SK-N-SH (cell line): ENCODE measurements at regions not wholly inside any gene's neighbourhood (a gene's known extent, or its start where the extent isn't known, plus 50 kb on each side); places are given as distances from the start of the nearest gene placed in this dataset.
A peak's percentile ranks its signal among the peaks of the same experiment; 100 is the strongest.

ENCODE experiments used
- CTCF ChIA-PET: fragments of 300-600, 350-600 bp; formaldehyde crosslinking; extraction: SDS; loops from one replicate; lab custom pipeline; 2021; lab: Yijun Ruan, JAX
- POLR2A ChIA-PET: fragments of 350-600 bp; sonication (Branson Sonifier 250); formaldehyde crosslinking; extraction: SDS; loops from one replicate; lab custom pipeline; 2020; ENCODE audit warnings: antibody characterized with exemption, inconsistent platforms; lab: Yijun Ruan, JAX
- DNase-seq: peaks from one replicate; pipeline ENCODE4 v3.0.0; 2012
- H2AFZ ChIP-seq: fragments of 200-600 bp; sonication (generic); 2 replicates; pipeline ENCODE4 v1.8.1; 2016; ENCODE audit warnings: antibody characterized with exemption, mild to moderate bottlenecking, low read depth
- H3F3A ChIP-seq: fragments of 200-600 bp; sonication (generic); replicated peaks from 2 replicates; pipeline ENCODE3; 2016; ENCODE audit warnings: antibody characterized with exemption, mild to moderate bottlenecking; ENCODE audit not compliant: insufficient read depth
- H3K27ac ChIP-seq, 2 experiments: fragments of 200-500 bp in 1 of 2; fragments of 200-600 bp in 1 of 2; sonication (Bioruptor generic) in 1 of 2; sonication (generic), shearing (Covaris generic) in 1 of 2; 2 replicates each; pipeline versions ENCODE4 v1.5.1 to v1.6.1; 2014 to 2016; ENCODE audit warnings: low read depth in 2 of 2, inconsistent platforms in 1 of 2, low read length in 1 of 2, mild to moderate bottlenecking in 1 of 2, mixed read lengths in 1 of 2
- H3K27me3 ChIP-seq: fragments of 200-600 bp; sonication (generic), shearing (Covaris generic); 2 replicates; pipeline ENCODE4 v1.6.1; 2016; ENCODE audit warnings: mixed run types; ENCODE audit not compliant: insufficient read depth
- H3K36me3 ChIP-seq, 2 experiments: fragments of 200-500 bp in 1 of 2; fragments of 200-600 bp in 1 of 2; sonication (Bioruptor generic) in 1 of 2; sonication (generic) in 1 of 2; replicated peaks in 1 of 2; 2 replicates each; pipeline versions ENCODE3 to v1.5.1; 2014 to 2016; ENCODE audit warnings: low read length in 1 of 2, mild to moderate bottlenecking in 1 of 2; ENCODE audit not compliant: insufficient read depth in 2 of 2, control insufficient read depth in 1 of 2
- H3K4me1 ChIP-seq, 2 experiments: fragments of 200-500 bp in 1 of 2; fragments of 200-600 bp in 1 of 2; sonication (Bioruptor generic) in 1 of 2; sonication (generic), shearing (Covaris generic) in 1 of 2; 2 replicates each; pipeline versions ENCODE4 v1.5.1 to v1.6.1; 2014 to 2016; ENCODE audit warnings: low read depth in 1 of 2, low read length in 1 of 2, mixed run types in 1 of 2; ENCODE audit not compliant: insufficient read depth in 2 of 2, control insufficient read depth in 1 of 2
- H3K4me2 ChIP-seq: fragments of 200-600 bp; sonication (generic), shearing (Covaris generic); 2 replicates; pipeline ENCODE4 v1.6.1; 2017; ENCODE audit warnings: mixed run types
- H3K4me3 ChIP-seq, 2 experiments: fragments of 200-500 bp in 1 of 2; fragments of 200-600 bp in 1 of 2; sonication (Bioruptor generic) in 1 of 2; sonication (generic), shearing (Covaris generic) in 1 of 2; 2 replicates each; pipeline versions ENCODE4 v1.5.1 to v1.8.1; 2014 to 2016; ENCODE audit warnings: low read depth in 2 of 2, inconsistent platforms in 1 of 2, low read length in 1 of 2, mild to moderate bottlenecking in 1 of 2, mixed read lengths in 1 of 2, moderate library complexity in 1 of 2
- H3K79me2 ChIP-seq: fragments of 200-600 bp; sonication (generic); 2 replicates; pipeline ENCODE4 v1.8.1; 2017; ENCODE audit warnings: mild to moderate bottlenecking; ENCODE audit not compliant: insufficient read depth
- H3K9ac ChIP-seq: fragments of 200-600 bp; sonication (generic); 2 replicates; pipeline ENCODE4 v1.6.1; 2017; ENCODE audit warnings: mixed run types
- H3K9me2 ChIP-seq: fragments of 200-600 bp; sonication (generic); 2 replicates; pipeline ENCODE4 v1.6.1; 2017; ENCODE audit warnings: mixed run types
- H3K9me3 ChIP-seq: fragments of 200-600 bp; sonication (generic); 2 replicates; pipeline ENCODE4 v1.6.1; 2017; ENCODE audit warnings: mixed run types, mild to moderate bottlenecking, moderate library complexity
- H4K20me1 ChIP-seq: fragments of 200-600 bp; sonication (generic); 2 replicates; pipeline ENCODE4 v1.6.1; 2017; ENCODE audit warnings: mild to moderate bottlenecking, mixed run types; ENCODE audit not compliant: insufficient read depth
- CHD2 ChIP-seq: fragments of 150-350 bp; IDR thresholded peaks from 2 replicates; pipeline ENCODE4 v1.6.1; 2018; ENCODE audit warnings: low read length; ENCODE audit not compliant: partially characterized antibody
- EP300 ChIP-seq, 2 experiments: IDR thresholded peaks; 2 replicates each; pipeline versions ENCODE4 v1.4.0 to v1.6.1; 2012; ENCODE audit warnings: borderline replicate concordance in 1 of 2, low read depth in 1 of 2, low read length in 1 of 2
- FOSL2 ChIP-seq: IDR thresholded peaks from 2 replicates; pipeline ENCODE4 v1.4.0; 2012; ENCODE audit warnings: low read depth, mild to moderate bottlenecking, moderate library complexity, borderline replicate concordance
- FOXM1 ChIP-seq: IDR thresholded peaks from 2 replicates; pipeline ENCODE4 v1.4.0; 2012; ENCODE audit warnings: low read depth, mild to moderate bottlenecking
- GATA2 ChIP-seq: sonication (generic); formaldehyde crosslinking; IDR thresholded peaks from 2 replicates; pipeline ENCODE4 v1.5.0; 2020; ENCODE audit warnings: mild to moderate bottlenecking, missing genetic modification reagents
- MXI1 ChIP-seq: IDR thresholded peaks from 2 replicates; pipeline ENCODE4 v1.6.1; 2012; ENCODE audit warnings: mild to moderate bottlenecking, low read depth, low read length, improper control_type of control experiment
- NRF1 ChIP-seq: IDR thresholded peaks from 2 replicates; pipeline ENCODE4 v1.6.1; 2012; ENCODE audit warnings: low read depth, mild to moderate bottlenecking, low read length
- POLR2AphosphoS5 ChIP-seq: IDR thresholded peaks from 2 replicates; pipeline ENCODE4 v1.6.1; 2012; ENCODE audit warnings: low read depth, low read length
- RFX5 ChIP-seq: IDR thresholded peaks from 2 replicates; pipeline ENCODE4 v1.6.1; 2012; ENCODE audit warnings: mild to moderate bottlenecking, improper control_type of control experiment, low read length
- RXRA ChIP-seq: IDR thresholded peaks from 2 replicates; pipeline ENCODE4 v1.4.0; 2012; ENCODE audit warnings: low read depth, mild to moderate bottlenecking, borderline replicate concordance
- SIN3A ChIP-seq: IDR thresholded peaks from 2 replicates; pipeline ENCODE4 v1.6.1; 2012; ENCODE audit warnings: low read depth, mild to moderate bottlenecking, low read length, moderate library complexity, borderline replicate concordance
- SMC3 ChIP-seq: IDR thresholded peaks from 2 replicates; pipeline ENCODE4 v1.6.1; 2012; ENCODE audit warnings: low read depth, low read length, improper control_type of control experiment
- TAF1 ChIP-seq: IDR thresholded peaks from 2 replicates; pipeline ENCODE4 v1.6.1; 2012; ENCODE audit warnings: low read depth, mild to moderate bottlenecking, low read length, moderate library complexity, borderline replicate concordance
- TCF12 ChIP-seq: IDR thresholded peaks from 2 replicates; pipeline ENCODE4 v1.4.0; 2012
- YY1 ChIP-seq: IDR thresholded peaks from 2 replicates; pipeline ENCODE4 v1.4.0; 2012; ENCODE audit warnings: low read depth, mild to moderate bottlenecking
- WGBS: methylation state at CpG from one replicate; pipeline ENCODE4 v1.1.6; 2017; ENCODE audit warnings: low lambda C conversion rate; 5-methylcytosine and 5-hydroxymethylcytosine counted together
- TF ChIP-seq, protein P1 (sequence below): fragments of 150-350 bp; IDR thresholded peaks from 2 replicates; pipeline ENCODE4 v1.6.1; 2017; ENCODE audit warnings: antibody characterized with exemption, low read length, low read depth, borderline replicate concordance
- TF ChIP-seq, protein P2 (sequence below): fragments of 150-350 bp; IDR thresholded peaks from 2 replicates; pipeline ENCODE4 v1.6.1; 2016; ENCODE audit warnings: mild to moderate bottlenecking, low read depth, low read length
- TF ChIP-seq, protein P3 (sequence below): IDR thresholded peaks from 2 replicates; pipeline ENCODE4; 2012
- TF ChIP-seq, protein P4 (sequence below): fragments of 200-600 bp; sonication (generic); IDR thresholded peaks from 2 replicates; pipeline ENCODE4 v1.6.1; 2017; ENCODE audit warnings: antibody characterized with exemption, mild to moderate bottlenecking, moderate library complexity

DNA sequence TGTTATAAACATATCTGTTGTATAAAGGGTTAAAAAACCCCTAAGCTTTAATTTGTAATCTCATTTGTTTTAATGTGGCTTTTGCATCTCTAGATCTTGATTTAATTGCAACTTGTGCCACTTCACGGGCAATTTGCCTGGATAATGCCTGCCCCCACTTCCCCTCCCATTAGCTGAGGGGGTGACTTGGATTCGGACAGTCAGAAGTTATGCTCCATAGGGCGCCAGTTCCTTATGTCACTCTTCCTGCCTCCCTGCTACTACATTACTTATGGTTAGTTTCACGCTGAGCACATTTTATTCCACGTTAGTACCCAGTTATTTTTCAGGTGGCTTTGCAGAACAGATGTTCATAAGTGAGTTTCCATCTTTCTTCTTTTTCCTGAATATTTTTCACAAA lies 1015.2 kb upstream of the PHF14 start:
- WGBS: 17% methylated on average over 5 of the region's 5 CpGs

More for the DNA sequence above, 1015.2 kb upstream of the PHF14 start:
- no peaks in the 10 kb centered on the region for H4K20me1 ChIP-seq
- TF ChIP-seq SIN3A: no peak
- no peak for TF ChIP-seq RXRA
- TF ChIP-seq, protein P1, sequence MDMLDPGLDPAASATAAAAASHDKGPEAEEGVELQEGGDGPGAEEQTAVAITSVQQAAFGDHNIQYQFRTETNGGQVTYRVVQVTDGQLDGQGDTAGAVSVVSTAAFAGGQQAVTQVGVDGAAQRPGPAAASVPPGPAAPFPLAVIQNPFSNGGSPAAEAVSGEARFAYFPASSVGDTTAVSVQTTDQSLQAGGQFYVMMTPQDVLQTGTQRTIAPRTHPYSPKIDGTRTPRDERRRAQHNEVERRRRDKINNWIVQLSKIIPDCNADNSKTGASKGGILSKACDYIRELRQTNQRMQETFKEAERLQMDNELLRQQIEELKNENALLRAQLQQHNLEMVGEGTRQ: no peak
- no peak for TF ChIP-seq MXI1
- TF ChIP-seq, protein P2, sequence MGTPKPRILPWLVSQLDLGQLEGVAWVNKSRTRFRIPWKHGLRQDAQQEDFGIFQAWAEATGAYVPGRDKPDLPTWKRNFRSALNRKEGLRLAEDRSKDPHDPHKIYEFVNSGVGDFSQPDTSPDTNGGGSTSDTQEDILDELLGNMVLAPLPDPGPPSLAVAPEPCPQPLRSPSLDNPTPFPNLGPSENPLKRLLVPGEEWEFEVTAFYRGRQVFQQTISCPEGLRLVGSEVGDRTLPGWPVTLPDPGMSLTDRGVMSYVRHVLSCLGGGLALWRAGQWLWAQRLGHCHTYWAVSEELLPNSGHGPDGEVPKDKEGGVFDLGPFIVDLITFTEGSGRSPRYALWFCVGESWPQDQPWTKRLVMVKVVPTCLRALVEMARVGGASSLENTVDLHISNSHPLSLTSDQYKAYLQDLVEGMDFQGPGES: no peak
- TF ChIP-seq FOSL2: no peak
- TF ChIP-seq SMC3: no peak
- TF ChIP-seq GATA2 (CRISPR knock-in tag): 0 out of 2 replicates have a peak, but pooled peaks have one; percentile 7
- TF ChIP-seq FOXM1: no peak
- no peak for TF ChIP-seq TAF1
- TF ChIP-seq EP300 (IDR thresholded peaks at IDR 0.05; ENCODE audit: borderline replicate concordance in 1 of 2, low read depth in 1 of 2, low read length in 1 of 2): peak in 1 of 2 experiments; percentile 26; a peak in 1 of 4 replicates
- TF ChIP-seq POLR2AphosphoS5: no peak
- TF ChIP-seq NRF1: no peak
- TF ChIP-seq, protein P3, sequence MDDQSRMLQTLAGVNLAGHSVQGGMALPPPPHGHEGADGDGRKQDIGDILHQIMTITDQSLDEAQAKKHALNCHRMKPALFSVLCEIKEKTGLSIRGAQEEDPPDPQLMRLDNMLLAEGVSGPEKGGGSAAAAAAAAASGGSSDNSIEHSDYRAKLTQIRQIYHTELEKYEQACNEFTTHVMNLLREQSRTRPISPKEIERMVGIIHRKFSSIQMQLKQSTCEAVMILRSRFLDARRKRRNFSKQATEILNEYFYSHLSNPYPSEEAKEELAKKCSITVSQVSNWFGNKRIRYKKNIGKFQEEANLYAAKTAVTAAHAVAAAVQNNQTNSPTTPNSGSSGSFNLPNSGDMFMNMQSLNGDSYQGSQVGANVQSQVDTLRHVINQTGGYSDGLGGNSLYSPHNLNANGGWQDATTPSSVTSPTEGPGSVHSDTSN: no peak
- no peak for TF ChIP-seq RFX5
- TF ChIP-seq CHD2: peak; percentile 32
- TF ChIP-seq YY1: no peak
- TF ChIP-seq TCF12: no peak
- TF ChIP-seq, protein P4, sequence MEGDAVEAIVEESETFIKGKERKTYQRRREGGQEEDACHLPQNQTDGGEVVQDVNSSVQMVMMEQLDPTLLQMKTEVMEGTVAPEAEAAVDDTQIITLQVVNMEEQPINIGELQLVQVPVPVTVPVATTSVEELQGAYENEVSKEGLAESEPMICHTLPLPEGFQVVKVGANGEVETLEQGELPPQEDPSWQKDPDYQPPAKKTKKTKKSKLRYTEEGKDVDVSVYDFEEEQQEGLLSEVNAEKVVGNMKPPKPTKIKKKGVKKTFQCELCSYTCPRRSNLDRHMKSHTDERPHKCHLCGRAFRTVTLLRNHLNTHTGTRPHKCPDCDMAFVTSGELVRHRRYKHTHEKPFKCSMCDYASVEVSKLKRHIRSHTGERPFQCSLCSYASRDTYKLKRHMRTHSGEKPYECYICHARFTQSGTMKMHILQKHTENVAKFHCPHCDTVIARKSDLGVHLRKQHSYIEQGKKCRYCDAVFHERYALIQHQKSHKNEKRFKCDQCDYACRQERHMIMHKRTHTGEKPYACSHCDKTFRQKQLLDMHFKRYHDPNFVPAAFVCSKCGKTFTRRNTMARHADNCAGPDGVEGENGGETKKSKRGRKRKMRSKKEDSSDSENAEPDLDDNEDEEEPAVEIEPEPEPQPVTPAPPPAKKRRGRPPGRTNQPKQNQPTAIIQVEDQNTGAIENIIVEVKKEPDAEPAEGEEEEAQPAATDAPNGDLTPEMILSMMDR: no peak
- ChIA-PET POLR2A (no interaction called here), CTCF (interaction anchor here (0.6 kb wide), 1 partner anchor 662 kb away, joined by 3 read pairs; no protein-coding TSS in a partner anchor)
- no peaks in the 10 kb centered on the region for H3F3A ChIP-seq
- H3K9ac ChIP-seq: no peak overlapping the region
- H3K36me3 ChIP-seq: no peaks in the 10 kb centered on the region
- H3K27me3 ChIP-seq: no peaks in the 10 kb centered on the region
- peaks cover 0 to 6% of the 10 kb centered on the region in 2 experiments; a peak in 2 of 4 replicates for H3K4me1 ChIP-seq
- no peak overlapping the region for H3K27ac ChIP-seq
- H3K4me2 ChIP-seq: no peak overlapping the region
- no peak overlapping the region for H2AFZ ChIP-seq
- no peak overlapping the region for H3K4me3 ChIP-seq
- 0 out of 2 replicates have a peak, but pooled peaks cover 7% of the 10 kb centered on the region for H3K9me3 ChIP-seq
- no peaks in the 10 kb centered on the region for H3K79me2 ChIP-seq
- no peaks in the 10 kb centered on the region for H3K9me2 ChIP-seq
- DNase-seq: peak; percentile 31
